CD14-positive monocyte (primary cell): ENCODE measurements at regions not wholly inside any gene's neighbourhood (a gene's known extent, or its start where the extent isn't known, plus 50 kb on each side); places are given as distances from the start of the nearest gene placed in this dataset.
A peak's percentile ranks its signal among the peaks of the same experiment; 100 is the strongest.

Source experiments
- DNase-seq, 3 donors: peaks; one replicate each; pipeline ENCODE4 v3.0.0-alpha.2; 2011 to 2022
- H2AFZ ChIP-seq: 2 replicates; pipeline ENCODE4 v1.6.0; 2012; ENCODE audit warnings: mild to moderate bottlenecking, low read depth, low read length, inconsistent platforms; ENCODE audit not compliant: insufficient read depth, poor library complexity, severe bottlenecking
- H3K27ac ChIP-seq, 2 donors: 1 replicate in 1 of 2; 2 replicates in 1 of 2; pipeline ENCODE4 v1.5.1; 2012 to 2013; ENCODE audit warnings: low read length in 2 of 2, control low read depth in 1 of 2, inconsistent platforms in 1 of 2, low read depth in 1 of 2, mild to moderate bottlenecking in 1 of 2
- H3K27me3 ChIP-seq, 2 donors: one replicate each; pipeline versions ENCODE4 v1.6.0 to v1.6.1; 2011 to 2013; ENCODE audit warnings: low read length in 2 of 2; ENCODE audit not compliant: control insufficient read depth in 2 of 2, insufficient read depth in 2 of 2
- H3K36me3 ChIP-seq, 2 donors: replicated peaks in 1 of 2; 1 replicate in 1 of 2; 2 replicates in 1 of 2; pipeline versions ENCODE4 v1.5.1 to v1.6.1; 2012 to 2013; ENCODE audit warnings: low read length in 2 of 2, control low read depth in 1 of 2, inconsistent platforms in 1 of 2, mild to moderate bottlenecking in 1 of 2; ENCODE audit not compliant: insufficient read depth in 2 of 2, control insufficient read depth in 1 of 2
- H3K4me1 ChIP-seq, 2 donors: 1 replicate in 1 of 2; 2 replicates in 1 of 2; pipeline versions ENCODE4 v1.5.1 to v1.6.1; 2012 to 2013; ENCODE audit warnings: low read length in 2 of 2, control low read depth in 1 of 2, inconsistent platforms in 1 of 2, mild to moderate bottlenecking in 1 of 2, moderate library complexity in 1 of 2; ENCODE audit not compliant: insufficient read depth in 2 of 2, control insufficient read depth in 1 of 2
- H3K4me2 ChIP-seq: replicated peaks from 2 replicates; pipeline ENCODE3; 2012; ENCODE audit warnings: low read length, moderate library complexity, mild to moderate bottlenecking; ENCODE audit not compliant: poor library complexity, severe bottlenecking; ENCODE audit errors: extremely low read depth
- H3K4me3 ChIP-seq, 3 experiments: fragments of 200-600 bp in 1 of 3; sonication (generic) in 1 of 3; replicated peaks in 1 of 3; 1 replicate in 2 of 3; 2 replicates in 1 of 3; pipeline ENCODE4 v1.5.1; 2011 to 2013; ENCODE audit warnings: low read length in 3 of 3, mild to moderate bottlenecking in 3 of 3, control low read depth in 2 of 3, low read depth in 2 of 3, inconsistent platforms in 1 of 3, moderate library complexity in 1 of 3
- H3K79me2 ChIP-seq: 2 replicates; pipeline ENCODE4 v1.6.0; 2012; ENCODE audit warnings: mild to moderate bottlenecking, control low read depth, inconsistent platforms, low read length, moderate library complexity; ENCODE audit not compliant: insufficient read depth
- H3K9ac ChIP-seq: 2 replicates; pipeline ENCODE4 v1.6.0; 2017; ENCODE audit warnings: low read length, mild to moderate bottlenecking; ENCODE audit not compliant: insufficient read depth, poor library complexity, severe bottlenecking
- H3K9me3 ChIP-seq, 2 donors: replicated peaks in 1 of 2; 1 replicate in 1 of 2; 2 replicates in 1 of 2; pipeline versions ENCODE4 v1.5.1 to v1.6.1; 2012 to 2013; ENCODE audit warnings: low read length in 2 of 2, control low read depth in 1 of 2; ENCODE audit not compliant: control insufficient read depth in 1 of 2, insufficient read depth in 1 of 2
- H4K20me1 ChIP-seq: 2 replicates; pipeline ENCODE4 v1.6.0; 2012; ENCODE audit warnings: mild to moderate bottlenecking, low read length, control low read depth, moderate library complexity; ENCODE audit not compliant: insufficient read depth
- H3K27ac Mint-ChIP-seq, 7 donors: one replicate each; pipeline ENCODE4 v1.8.0; 2020; ENCODE audit warnings: mild to moderate bottlenecking in 7 of 7, mixed read lengths in 7 of 7, moderate library complexity in 6 of 7, inconsistent platforms in 2 of 7
- H3K27me3 Mint-ChIP-seq, 3 donors: one replicate each; pipeline ENCODE4 v1.8.0; 2021 to 2022; ENCODE audit warnings: low read depth in 3 of 3, mild to moderate bottlenecking in 3 of 3, mixed read lengths in 3 of 3, moderate library complexity in 3 of 3, inconsistent platforms in 1 of 3
- H3K36me3 Mint-ChIP-seq, 2 donors: one replicate each; pipeline ENCODE4 v1.8.0; 2020; ENCODE audit warnings: mixed read lengths in 2 of 2, inconsistent platforms in 1 of 2, mild to moderate bottlenecking in 1 of 2
- H3K4me1 Mint-ChIP-seq: one replicate; pipeline ENCODE4 v1.8.0; 2020; ENCODE audit warnings: mild to moderate bottlenecking, mixed read lengths
- H3K4me3 Mint-ChIP-seq, 2 donors: one replicate each; pipeline ENCODE4 v1.8.0; 2020; ENCODE audit warnings: mild to moderate bottlenecking in 2 of 2, mixed read lengths in 2 of 2, moderate library complexity in 1 of 2
- H3K9me3 Mint-ChIP-seq, 7 donors: one replicate each; pipeline ENCODE4 v1.8.0; 2020 to 2022; ENCODE audit warnings: mixed read lengths in 7 of 7, mild to moderate bottlenecking in 6 of 7, moderate library complexity in 6 of 7, inconsistent platforms in 2 of 7
- CTCF ChIP-seq: fragments of 200-600 bp; IDR thresholded peaks from one replicate; pipeline ENCODE4 v1.8.0; 2022; ENCODE audit warnings: antibody characterized with exemption, mild to moderate bottlenecking
- WGBS: methylation state at CpG from one replicate; pipeline ENCODE4 v1.1.5; 2013; ENCODE audit warnings: missing lambda C conversion rate; ENCODE audit not compliant: insufficient coverage; 5-methylcytosine and 5-hydroxymethylcytosine counted together
- intact Hi-C, 2 donors: fragments of 100-400 bp; cut with micrococcal nuclease; formaldehyde crosslinking; loops; one replicate each; pipeline versions ENCODE4 v1.15.0 to v1.15.1; 2023

GRCh38 chr1:224501836-224502235 is 67.2 kb upstream of the WDR26 start:
- peak overlapping the region; percentile 66 for H2AFZ ChIP-seq
- H3K79me2 ChIP-seq = no peaks in the 10 kb centered on the region
- no peaks in the 10 kb centered on the region for H4K20me1 ChIP-seq
- no peak for DNase-seq
- Mint-ChIP-seq H3K4me1 (peaks cover 73% of the 10 kb centered on the region), H3K4me3 (no peak overlapping the region), H3K27ac (peak overlapping the region; percentile 50 to 95 (median 82)), H3K9me3 (no peaks in the 10 kb centered on the region), H3K27me3 (peaks cover 0 to 2% (median 0%) of the 10 kb centered on the region in 3 donors), H3K36me3 (peaks cover 0 to 2% of the 10 kb centered on the region in 2 donors)
- no peaks in the 10 kb centered on the region for H3K9me3 ChIP-seq
- no peak overlapping the region for H3K4me2 ChIP-seq
- TF ChIP-seq CTCF = no peak
- no peaks in the 10 kb centered on the region for H3K36me3 ChIP-seq
- intact Hi-C loops = no loop called here
- WGBS = 100% methylated on average over 4 of the region's 4 CpGs
- H3K27me3 ChIP-seq = no peaks in the 10 kb centered on the region
- H3K4me3 ChIP-seq = no peak overlapping the region
- peak overlapping the region in 1 of 2 donors; percentile 80 for H3K27ac ChIP-seq
- H3K4me1 ChIP-seq = peaks cover 63 to 76% of the 10 kb centered on the region in 2 donors
- H3K9ac ChIP-seq = no peak overlapping the region

GRCh38 chr1:224502459-224503160 is 68.0 kb upstream of the WDR26 start:
- Mint-ChIP-seq H3K36me3 (no peaks in the 10 kb centered on the region), H3K27ac (peak overlapping the region; percentile 85 to 97 (median 93)), H3K4me1 (peaks cover 65% of the 10 kb centered on the region), H3K9me3 (no peaks in the 10 kb centered on the region), H3K27me3 (peaks cover 0 to 2% (median 0%) of the 10 kb centered on the region in 3 donors), H3K4me3 (peak overlapping the region; percentile 7 to 89)
- no peak for DNase-seq
- 100% methylated on average over 2 of the region's 12 CpGs for WGBS
- Histone ChIP-seq H3K4me2 (peak overlapping the region; percentile 62), H3K9me3 (no peaks in the 10 kb centered on the region), H3K36me3 (no peaks in the 10 kb centered on the region), H3K27me3 (no peaks in the 10 kb centered on the region), H3K9ac (peak overlapping the region; percentile 20), H3K27ac (peak overlapping the region; percentile 67 to 80), H3K4me1 (peaks cover 56 to 68% of the 10 kb centered on the region in 2 donors), H2AFZ (peak overlapping the region; percentile 66), H3K79me2 (no peaks in the 10 kb centered on the region), H3K4me3 (peak overlapping the region in 1 of 3 experiments; percentile 58), H4K20me1 (no peaks in the 10 kb centered on the region)
- intact Hi-C loops = no loop called here
- no peak for TF ChIP-seq CTCF
